ENCODE measurements at regions not wholly inside any gene's neighbourhood (a gene's known extent, or its start where the extent isn't known, plus 50 kb on each side); places are given as distances from the start of the nearest gene placed in this dataset.

- Histone ChIP-seq H2BK20ac (ENCODE audit: low read depth, low read length, poor library complexity, severe bottlenecking) (no peak overlapping the region), H3K14ac (ENCODE audit: insufficient read depth, low read length) (no peak overlapping the region), H3K4me2 (ENCODE audit: insufficient read depth, insufficient read length, low read length) (no peak overlapping the region), H2BK120ac (ENCODE audit: low read depth, low read length, poor library complexity, severe bottlenecking) (no peak overlapping the region), H3K27me3 (ENCODE audit: insufficient read depth, low read length) (no peaks in the 10 kb centered on the region), H3K23me2 (ENCODE audit: insufficient read length, low read depth, low read length, poor library complexity, severe bottlenecking) (no peaks in the 10 kb centered on the region), H2BK15ac (ENCODE audit: low read depth, low read length) (no peak overlapping the region), H3K18ac (ENCODE audit: insufficient read length, low read depth, low read length) (no peak overlapping the region), H3K4me1 (ENCODE audit: insufficient read depth, low read length) (no peaks in the 10 kb centered on the region), H2BK12ac (ENCODE audit: insufficient read length, low read depth, low read length) (no peak overlapping the region), H3K4ac (ENCODE audit: low read depth, low read length) (no peak overlapping the region), H2AFZ (ENCODE audit: low read length) (no peak overlapping the region), H2AK5ac (ENCODE audit: insufficient read length, low read length) (no peak overlapping the region), H3K79me1 (ENCODE audit: insufficient read depth, low read depth, low read length, poor library complexity, severe bottlenecking) (no peaks in the 10 kb centered on the region), H3K27ac (ENCODE audit: insufficient read length, low read depth, low read length) (no peak overlapping the region), H3K9me3 (ENCODE audit: control insufficient read depth, low read depth, low read length) (no peaks in the 10 kb centered on the region), H4K5ac (ENCODE audit: insufficient read length, low read depth, low read length) (no peak overlapping the region), H3K56ac (ENCODE audit: insufficient read length, low read depth, low read length) (no peak overlapping the region), H2BK5ac (ENCODE audit: insufficient read length, low read length) (no peak overlapping the region), H4K8ac (replicated peaks; ENCODE audit: insufficient read length, low read depth, low read length) (no peak overlapping the region), H4K20me1 (ENCODE audit: control insufficient read depth, insufficient read depth, insufficient read length) (no peaks in the 10 kb centered on the region), H3T11ph (ENCODE audit: low read length) (no peak overlapping the region), H3K79me2 (ENCODE audit: insufficient read depth, low read length) (no peaks in the 10 kb centered on the region), H3K9ac (ENCODE audit: extremely low read depth, insufficient read length, low read length) (no peak overlapping the region), H3K23ac (ENCODE audit: insufficient read length, low read depth, low read length) (no peak overlapping the region), H4K91ac (ENCODE audit: insufficient read length, low read depth, low read length) (no peak overlapping the region)
- no peaks in the 10 kb centered on the region for H3K27me3 Mint-ChIP-seq (ENCODE audit: low read depth)
- DNase-seq, result no peak
- no CpG with 5 or more reads among the region's 2 CpGs for WGBS (ENCODE audit: extremely low coverage, insufficient read length, low lambda C conversion rate)
- no peaks in the 10 kb centered on the region for H3K4me1 Mint-ChIP-seq
- no peak overlapping the region for H3K27ac Mint-ChIP-seq
- H3K9me3 Mint-ChIP-seq, result peaks cover 0 to 4% of the 10 kb centered on the region in 2 experiments; a peak in 2 of 5 replicates
- no peaks in the 10 kb centered on the region for H3K36me3 Mint-ChIP-seq (ENCODE audit: insufficient read depth in 1 of 3, low read depth in 3 of 3)
- no peak overlapping the region for H3K4me3 Mint-ChIP-seq
- TF ChIP-seq CTCF (conservative IDR thresholded peaks at IDR 0.05), result no peak
Measured at GRCh38 chr2:185347445-185347844, 391.2 kb upstream of the FSIP2 start.

Data from H9 (cell line).